GM23248 (cell line): ENCODE measurements at regions not wholly inside any gene's neighbourhood (a gene's known extent, or its start where the extent isn't known, plus 50 kb on each side); places are given as distances from the start of the nearest gene placed in this dataset.

ENCODE experiments used
- DNase-seq: peaks from one replicate; pipeline ENCODE4 v3.0.0-alpha.2; 2015
- H2AFZ ChIP-seq: fragments of 200-600 bp; sonication (generic); 2 replicates; pipeline ENCODE4 v1.6.1; 2016; ENCODE audit warnings: antibody characterized with exemption
- H3F3A ChIP-seq: fragments of 200-600 bp; sonication (generic); 2 replicates; pipeline ENCODE4 v1.6.1; 2016; ENCODE audit warnings: mild to moderate bottlenecking, antibody characterized with exemption, mixed run types; ENCODE audit not compliant: insufficient read depth
- H3K27ac ChIP-seq: fragments of 200-600 bp; sonication (generic); 2 replicates; pipeline ENCODE4 v1.5.1; 2016; ENCODE audit warnings: mild to moderate bottlenecking
- H3K27me3 ChIP-seq: fragments of 200-600 bp; sonication (generic); replicated peaks from 2 replicates; pipeline ENCODE4 v1.6.1; 2016; ENCODE audit warnings: mild to moderate bottlenecking; ENCODE audit not compliant: insufficient read depth
- H3K36me3 ChIP-seq: fragments of 200-600 bp; sonication (generic); 2 replicates; pipeline ENCODE4 v1.6.1; 2016; ENCODE audit warnings: low read depth, mild to moderate bottlenecking
- H3K4me1 ChIP-seq: fragments of 200-600 bp; sonication (generic); 2 replicates; pipeline ENCODE4 v1.6.1; 2016; ENCODE audit warnings: mild to moderate bottlenecking; ENCODE audit not compliant: insufficient read depth
- H3K4me2 ChIP-seq: fragments of 200-600 bp; sonication (generic); one replicate; pipeline ENCODE4 v1.6.1; 2016; ENCODE audit warnings: mild to moderate bottlenecking; ENCODE audit not compliant: unreplicated experiment
- H3K4me3 ChIP-seq: fragments of 200-600 bp; sonication (generic); 2 replicates; pipeline ENCODE4 v1.5.1; 2016; ENCODE audit warnings: mild to moderate bottlenecking
- H3K79me2 ChIP-seq: fragments of 200-600 bp; sonication (generic); 2 replicates; pipeline ENCODE4 v1.6.1; 2016; ENCODE audit warnings: mild to moderate bottlenecking; ENCODE audit not compliant: insufficient read depth
- H3K9ac ChIP-seq: fragments of 200-600 bp; sonication (generic); 2 replicates; pipeline ENCODE4 v1.6.1; 2016; ENCODE audit warnings: mild to moderate bottlenecking
- H3K9me2 ChIP-seq: fragments of 200-600 bp; sonication (generic); 2 replicates; pipeline ENCODE4 v1.6.1; 2016; ENCODE audit warnings: mixed run types, mild to moderate bottlenecking, moderate library complexity; ENCODE audit not compliant: insufficient read depth
- H3K9me3 ChIP-seq: fragments of 200-600 bp; sonication (generic); one replicate; pipeline ENCODE4 v1.6.1; 2017; ENCODE audit warnings: low read depth
- H4K20me1 ChIP-seq: fragments of 200-600 bp; sonication (generic); 2 replicates; pipeline ENCODE4 v1.6.0; 2016; ENCODE audit not compliant: insufficient read depth
- EZH2 ChIP-seq: fragments of 200-600 bp; sonication (generic); IDR thresholded peaks from 2 replicates; pipeline ENCODE4 v1.6.1; 2018; ENCODE audit warnings: antibody characterized with exemption, mild to moderate bottlenecking; ENCODE audit not compliant: insufficient read depth, poor library complexity, severe bottlenecking
- EZH2phosphoT487 ChIP-seq: fragments of 200-600 bp; sonication (generic); IDR thresholded peaks from 2 replicates; pipeline ENCODE4 v1.6.1; 2018; ENCODE audit warnings: antibody characterized with exemption, moderate library complexity, mild to moderate bottlenecking, low read depth; ENCODE audit not compliant: insufficient read depth
- WGBS, 2 experiments: methylation state at CpG; one replicate each; pipeline ENCODE4 v1.1.6; 2015 to 2017; ENCODE audit warnings: low lambda C conversion rate in 2 of 2, low coverage in 1 of 2; ENCODE audit errors: missing lambda C conversion rate in 2 of 2; 5-methylcytosine and 5-hydroxymethylcytosine counted together
- in situ Hi-C: fragments of 300-500 bp; cut with MboI; formaldehyde crosslinking; loops from 2 replicates; pipeline ENCODE4 v1.15.0; 2020

- H2AFZ ChIP-seq = no peak overlapping the region
- peaks cover 12% of the 10 kb centered on the region for H3K27me3 ChIP-seq
- in situ Hi-C loops = no loop called here
- H3K9me2 ChIP-seq = no peaks in the 10 kb centered on the region
- no peaks in the 10 kb centered on the region for H3K9me3 ChIP-seq
- H3K4me3 ChIP-seq = no peak overlapping the region
- TF ChIP-seq EZH2 (no peak), EZH2phosphoT487 (no peak)
- no peaks in the 10 kb centered on the region for H3F3A ChIP-seq
- H3K36me3 ChIP-seq = no peaks in the 10 kb centered on the region
- no peaks in the 10 kb centered on the region for H3K79me2 ChIP-seq
- no peak overlapping the region for H3K4me2 ChIP-seq
- no peaks in the 10 kb centered on the region for H4K20me1 ChIP-seq
- H3K27ac ChIP-seq = no peak overlapping the region
- no peak for DNase-seq
- no peak overlapping the region for H3K9ac ChIP-seq
- H3K4me1 ChIP-seq = no peaks in the 10 kb centered on the region
- 29 to 31% methylated on average over 10 of the region's 10 CpGs for WGBS, 2 experiments
Measured at GRCh38 chr17:6240601-6241000, 170.4 kb downstream of the WSCD1 start.

- H3K27me3 ChIP-seq = peaks cover 12% of the 10 kb centered on the region
- in situ Hi-C loops = no loop called here
- H3K4me2 ChIP-seq = no peak overlapping the region
- no peaks in the 10 kb centered on the region for H4K20me1 ChIP-seq
- H3K79me2 ChIP-seq = no peaks in the 10 kb centered on the region
- H3K36me3 ChIP-seq = no peaks in the 10 kb centered on the region
- no peak overlapping the region for H3K9ac ChIP-seq
- no peak overlapping the region for H3K27ac ChIP-seq
- H3K9me3 ChIP-seq = no peaks in the 10 kb centered on the region
- DNase-seq = no peak
- H3K4me3 ChIP-seq = no peak overlapping the region
- H3K4me1 ChIP-seq = no peaks in the 10 kb centered on the region
- 31 to 34% methylated on average over 3 of the region's 3 CpGs for WGBS, 2 experiments
- TF ChIP-seq EZH2phosphoT487 (no peak), EZH2 (no peak)
- no peaks in the 10 kb centered on the region for H3K9me2 ChIP-seq
- H3F3A ChIP-seq = no peaks in the 10 kb centered on the region
- H2AFZ ChIP-seq = no peak overlapping the region
Measured at GRCh38 chr17:6240001-6240400, 169.8 kb downstream of the WSCD1 start.

- no peak for DNase-seq
- no peaks in the 10 kb centered on the region for H3K9me2 ChIP-seq
- H3K36me3 ChIP-seq = no peaks in the 10 kb centered on the region
- no peak overlapping the region for H3K9ac ChIP-seq
- 37 to 45% methylated on average over 7 to 10 of the region's 10 CpGs for WGBS, 2 experiments
- H3K27ac ChIP-seq = no peak overlapping the region
- no peak overlapping the region for H3K4me3 ChIP-seq
- H3K9me3 ChIP-seq = no peaks in the 10 kb centered on the region
- TF ChIP-seq EZH2 = no peak
- TF ChIP-seq EZH2phosphoT487 = no peak
- in situ Hi-C loops = no loop called here
- H3F3A ChIP-seq = no peaks in the 10 kb centered on the region
- H3K4me1 ChIP-seq = no peaks in the 10 kb centered on the region
- H3K4me2 ChIP-seq = no peak overlapping the region
- H2AFZ ChIP-seq = no peak overlapping the region
- H4K20me1 ChIP-seq = no peaks in the 10 kb centered on the region
- peaks cover 17% of the 10 kb centered on the region for H3K27me3 ChIP-seq
- no peaks in the 10 kb centered on the region for H3K79me2 ChIP-seq
Measured at GRCh38 chr17:6239241-6239798, 169.1 kb downstream of the WSCD1 start.

GRCh38 chr17:6233856-6234255 is 163.7 kb downstream of the WSCD1 start:
- H3K4me3 ChIP-seq = no peak overlapping the region
- H3K27me3 ChIP-seq = peaks cover 25% of the 10 kb centered on the region
- H3K4me2 ChIP-seq = no peak overlapping the region
- no peaks in the 10 kb centered on the region for H3F3A ChIP-seq
- no peaks in the 10 kb centered on the region for H3K36me3 ChIP-seq
- no peak overlapping the region for H3K9ac ChIP-seq
- H4K20me1 ChIP-seq = no peaks in the 10 kb centered on the region
- H3K79me2 ChIP-seq = no peaks in the 10 kb centered on the region
- in situ Hi-C loops = no loop called here
- DNase-seq = no peak
- 28 to 32% methylated on average over 3 of the region's 3 CpGs for WGBS, 2 experiments
- no peaks in the 10 kb centered on the region for H3K9me3 ChIP-seq
- TF ChIP-seq EZH2phosphoT487 = no peak
- no peak for TF ChIP-seq EZH2
- H2AFZ ChIP-seq = no peak overlapping the region
- no peaks in the 10 kb centered on the region for H3K9me2 ChIP-seq
- H3K27ac ChIP-seq = no peak overlapping the region
- H3K4me1 ChIP-seq = no peaks in the 10 kb centered on the region

GRCh38 chr17:6233339-6233738 is 163.2 kb downstream of the WSCD1 start:
- Histone ChIP-seq H2AFZ (no peak overlapping the region), H3K4me2 (no peak overlapping the region), H3K36me3 (no peaks in the 10 kb centered on the region), H4K20me1 (no peaks in the 10 kb centered on the region), H3F3A (no peaks in the 10 kb centered on the region), H3K9me2 (no peaks in the 10 kb centered on the region), H3K4me1 (no peaks in the 10 kb centered on the region), H3K9me3 (no peaks in the 10 kb centered on the region), H3K79me2 (no peaks in the 10 kb centered on the region), H3K27me3 (peaks cover 28% of the 10 kb centered on the region), H3K4me3 (no peak overlapping the region), H3K27ac (no peak overlapping the region), H3K9ac (no peak overlapping the region)
- in situ Hi-C loops = no loop called here
- TF ChIP-seq EZH2phosphoT487 (no peak), EZH2 (no peak)
- WGBS, 2 experiments = 73 to 74% methylated on average over 4 of the region's 4 CpGs
- no peak for DNase-seq
